A549 (cell line): ENCODE measurements at regions not wholly inside any gene's neighbourhood (a gene's known extent, or its start where the extent isn't known, plus 50 kb on each side); places are given as distances from the start of the nearest gene placed in this dataset.

ENCODE experiments used
- CEBPB ChIP-seq, 2 experiments: fragments of >200 bp in 1 of 2; sonication (Bioruptor Twin) in 1 of 2; formaldehyde crosslinking in 1 of 2; IDR thresholded peaks; 2 replicates each; pipeline ENCODE4 v1.6.1; 2012 to 2016
- CTCF ChIP-seq: fragments of >200 bp; sonication (Bioruptor Twin); formaldehyde crosslinking; IDR thresholded peaks from 3 replicates; pipeline ENCODE4 v1.5.1; 2016
- EP300 ChIP-seq, 2 experiments: fragments of >200 bp; sonication (Bioruptor Twin); formaldehyde crosslinking; IDR thresholded peaks; 2 replicates in 1 of 2; 3 replicates in 1 of 2; pipeline ENCODE4 v1.6.1; 2016 to 2017
- PBX3 ChIP-seq: IDR thresholded peaks from 2 replicates; pipeline ENCODE4 v1.6.1; 2012
- POLR2A ChIP-seq: IDR thresholded peaks from 2 replicates; pipeline ENCODE4 v1.6.1; 2012; ENCODE audit warnings: mild to moderate bottlenecking, low read length
- RCOR1 ChIP-seq: fragments of 150-350 bp; IDR thresholded peaks from 2 replicates; pipeline ENCODE4 v1.6.1; 2014; ENCODE audit warnings: antibody characterized with exemption, low read length, low read depth
- SMC3 ChIP-seq: fragments of >200 bp; sonication (Bioruptor Twin); formaldehyde crosslinking; IDR thresholded peaks from 3 replicates; pipeline ENCODE4 v1.6.1; 2018; ENCODE audit warnings: inconsistent platforms
- SREBF2 ChIP-seq: fragments of 450-650 bp; IDR thresholded peaks from 2 replicates; pipeline ENCODE4 v1.6.1; 2014; ENCODE audit warnings: mild to moderate bottlenecking, moderate library complexity
- USF2 ChIP-seq: fragments of 450-650 bp; IDR thresholded peaks from 2 replicates; pipeline ENCODE4 v1.6.1; 2014; ENCODE audit warnings: antibody characterized with exemption

GRCh38 chr14:51783765-51784164 lies 76.6 kb upstream of the GNG2 start:
- TF ChIP-seq CTCF (no peak), CEBPB (IDR thresholded peaks at IDR 0.05) (peak; percentile 34 to 66; a peak in 3 of 4 replicates), RCOR1 (no peak), POLR2A (no peak), USF2 (no peak), PBX3 (no peak), EP300 (IDR thresholded peaks at IDR 0.05) (no peak), SMC3 (no peak), SREBF2 (no peak)
